IMR-90 (cell line): ENCODE measurements at regions not wholly inside any gene's neighbourhood (a gene's known extent, or its start where the extent isn't known, plus 50 kb on each side); places are given as distances from the start of the nearest gene placed in this dataset.

Experiments used
- ATAC-seq: fragments of 200-7000 bp; cut with Tn5 transposase; 2 replicates; pipeline ENCODE4 v1.9.1; 2020; ENCODE audit warnings: low read depth, mild to moderate bottlenecking, moderate library complexity
- BruUV-seq: library from RNA; stranded (reverse); fragments of 400-500 nt; replicated peaks from 2 replicates; lab custom pipeline; 2021; lab: Mats Ljungman, UMichigan
- CTCF ChIA-PET: fragments of 300-600 bp; formaldehyde crosslinking; extraction: SDS; loops from one replicate; lab custom pipeline; 2021; ENCODE audit warnings: antibody characterized with exemption; lab: Yijun Ruan, JAX
- POLR2A ChIA-PET: fragments of 300-600 bp; sonication (Branson Sonifier 250); formaldehyde crosslinking; loops from one replicate; lab custom pipeline; 2022; ENCODE audit warnings: antibody characterized with exemption; ENCODE audit not compliant: unreplicated experiment; lab: Charles Lee
- DNase-seq: peaks from one replicate; pipeline ENCODE4 v3.0.0; 2013
- H2AFZ ChIP-seq: replicated peaks from 2 replicates; pipeline ENCODE3; 2013; ENCODE audit warnings: low read length, mild to moderate bottlenecking; ENCODE audit not compliant: poor library complexity
- H2AK5ac ChIP-seq: 2 replicates; pipeline ENCODE4 v1.6.1; 2013; ENCODE audit warnings: low read depth, low read length, inconsistent platforms
- H2AK9ac ChIP-seq: replicated peaks from 2 replicates; pipeline ENCODE3; 2013; ENCODE audit warnings: mild to moderate bottlenecking, low read depth, low read length, moderate library complexity; ENCODE audit not compliant: poor library complexity
- H2BK120ac ChIP-seq: 2 replicates; pipeline ENCODE4 v1.6.1; 2013; ENCODE audit warnings: low read depth, low read length, inconsistent platforms
- H2BK15ac ChIP-seq: 3 replicates; pipeline ENCODE4 v1.6.1; 2013; ENCODE audit warnings: low read depth, low read length, inconsistent platforms
- H2BK20ac ChIP-seq: 2 replicates; pipeline ENCODE4 v1.6.1; 2013; ENCODE audit warnings: low read depth, mild to moderate bottlenecking, inconsistent platforms, low read length, moderate library complexity
- H2BK5ac ChIP-seq: 2 replicates; pipeline ENCODE4 v1.6.1; 2013; ENCODE audit warnings: mild to moderate bottlenecking, low read depth, low read length, inconsistent platforms; ENCODE audit not compliant: poor library complexity, severe bottlenecking
- H3K14ac ChIP-seq: replicated peaks from 2 replicates; pipeline ENCODE4 v1.6.1; 2013; ENCODE audit warnings: low read depth, low read length, inconsistent platforms
- H3K18ac ChIP-seq: 2 replicates; pipeline ENCODE4 v1.6.1; 2013; ENCODE audit warnings: low read depth, low read length, control low read depth
- H3K23ac ChIP-seq: 2 replicates; pipeline ENCODE4 v1.6.1; 2013; ENCODE audit warnings: low read depth, low read length, inconsistent platforms
- H3K27ac ChIP-seq: 2 replicates; pipeline ENCODE4 v1.5.1; 2013; ENCODE audit warnings: mild to moderate bottlenecking, control low read depth, low read length; ENCODE audit not compliant: insufficient read depth
- H3K27me3 ChIP-seq: 2 replicates; pipeline ENCODE4 v1.6.1; 2013; ENCODE audit warnings: low read length; ENCODE audit not compliant: control insufficient read depth, insufficient read depth
- H3K36me3 ChIP-seq: 2 replicates; pipeline ENCODE4 v1.6.1; 2013; ENCODE audit warnings: low read length, mixed read lengths; ENCODE audit not compliant: control insufficient read depth, insufficient read depth
- H3K4ac ChIP-seq: 2 replicates; pipeline ENCODE4 v1.6.1; 2013; ENCODE audit warnings: low read depth, low read length, inconsistent platforms
- H3K4me1 ChIP-seq: 2 replicates; pipeline ENCODE4 v1.6.1; 2013; ENCODE audit warnings: low read length, mixed read lengths; ENCODE audit not compliant: control insufficient read depth, insufficient read depth
- H3K4me2 ChIP-seq: 2 replicates; pipeline ENCODE4 v1.6.1; 2013; ENCODE audit warnings: low read depth, mild to moderate bottlenecking, control low read depth, low read length, moderate library complexity
- H3K4me3 ChIP-seq: 2 replicates; pipeline ENCODE4 v1.5.1; 2013; ENCODE audit warnings: low read depth, mild to moderate bottlenecking, control low read depth, low read length, moderate library complexity; ENCODE audit not compliant: insufficient read depth
- H3K56ac ChIP-seq: 2 replicates; pipeline ENCODE4 v1.6.1; 2013; ENCODE audit warnings: low read length, inconsistent platforms; ENCODE audit not compliant: insufficient read depth; ENCODE audit errors: extremely low read depth
- H3K79me1 ChIP-seq, 2 experiments: 2 replicates each; pipeline ENCODE4 v1.6.1; 2013; ENCODE audit warnings: low read length in 2 of 2, inconsistent platforms in 1 of 2, low read depth in 1 of 2
- H3K9ac ChIP-seq: 2 replicates; pipeline ENCODE4 v1.6.1; 2013; ENCODE audit warnings: low read depth, low read length, control low read depth
- H3K9me1 ChIP-seq: 2 replicates; pipeline ENCODE4 v1.6.1; 2013; ENCODE audit warnings: low read length, inconsistent platforms; ENCODE audit not compliant: insufficient read depth
- H3K9me3 ChIP-seq: 2 replicates; pipeline ENCODE4 v1.6.1; 2013; ENCODE audit warnings: low read length; ENCODE audit not compliant: control insufficient read depth, insufficient read depth
- H4K20me1 ChIP-seq: 2 replicates; pipeline ENCODE4 v1.6.1; 2013; ENCODE audit warnings: low read length, inconsistent platforms; ENCODE audit not compliant: insufficient read depth
- H4K5ac ChIP-seq: 2 replicates; pipeline ENCODE4 v1.6.1; 2013; ENCODE audit warnings: mild to moderate bottlenecking, low read depth, low read length, control low read depth
- H4K8ac ChIP-seq, 2 experiments: 2 replicates each; pipeline ENCODE4 v1.6.1; 2013; ENCODE audit warnings: low read depth in 2 of 2, low read length in 2 of 2, control low read depth in 1 of 2, inconsistent platforms in 1 of 2
- H4K91ac ChIP-seq: 2 replicates; pipeline ENCODE4 v1.6.1; 2013; ENCODE audit warnings: low read depth, low read length, inconsistent platforms; ENCODE audit not compliant: insufficient read depth
- BHLHE40 ChIP-seq: fragments of 150-350 bp; IDR thresholded peaks from 2 replicates; pipeline ENCODE4 v1.6.1; 2016; ENCODE audit warnings: mild to moderate bottlenecking, low read depth, low read length
- CEBPB ChIP-seq: IDR thresholded peaks from 2 replicates; pipeline ENCODE4 v1.6.1; 2012; ENCODE audit warnings: low read depth, low read length, improper control_type of control experiment
- CHD1 ChIP-seq: IDR thresholded peaks from 2 replicates; pipeline ENCODE4 v1.6.1; 2012; ENCODE audit warnings: low read depth, low read length, improper control_type of control experiment
- FOS ChIP-seq: fragments of 150-350 bp; IDR thresholded peaks from 2 replicates; pipeline ENCODE4 v1.6.1; 2016; ENCODE audit warnings: low read depth, low read length
- MAFK ChIP-seq: IDR thresholded peaks from 2 replicates; pipeline ENCODE4 v1.6.1; 2012; ENCODE audit warnings: low read depth, low read length, improper control_type of control experiment
- MAZ ChIP-seq: IDR thresholded peaks from 2 replicates; pipeline ENCODE4 v1.6.1; 2012; ENCODE audit warnings: low read depth, mild to moderate bottlenecking, low read length, improper control_type of control experiment, moderate library complexity, borderline replicate concordance
- MXI1 ChIP-seq: IDR thresholded peaks from 2 replicates; pipeline ENCODE4 v1.6.1; 2012; ENCODE audit warnings: low read depth, mild to moderate bottlenecking, low read length, moderate library complexity, borderline replicate concordance
- NFE2L2 ChIP-seq: fragments of 150-350 bp; IDR thresholded peaks from 2 replicates; pipeline ENCODE4 v1.6.1; 2016; ENCODE audit warnings: low read depth, mild to moderate bottlenecking, low read length
- POLR2A ChIP-seq: IDR thresholded peaks from 2 replicates; pipeline ENCODE4 v1.6.1; 2012; ENCODE audit warnings: mild to moderate bottlenecking, low read depth, low read length
- RAD21 ChIP-seq: IDR thresholded peaks from 2 replicates; pipeline ENCODE4 v1.6.1; 2012; ENCODE audit warnings: low read length, improper control_type of control experiment
- RCOR1 ChIP-seq: IDR thresholded peaks from 2 replicates; pipeline ENCODE4 v1.6.1; 2012; ENCODE audit warnings: mild to moderate bottlenecking, low read length, improper control_type of control experiment; ENCODE audit not compliant: insufficient replicate concordance
- RFX5 ChIP-seq: IDR thresholded peaks from 2 replicates; pipeline ENCODE4 v1.8.0; 2012; ENCODE audit warnings: low read depth, mild to moderate bottlenecking, low read length, moderate library complexity
- SMC3 ChIP-seq: fragments of 150-350 bp; IDR thresholded peaks from 2 replicates; pipeline ENCODE4 v1.6.1; 2016; ENCODE audit warnings: low read depth, mild to moderate bottlenecking, antibody characterized with exemption, low read length, moderate library complexity
- WGBS, 2 experiments: methylation state at CpG; one replicate each; pipeline versions ENCODE4 v1.1.5 to v1.1.7; 2013; ENCODE audit warnings: missing lambda C conversion rate in 2 of 2; ENCODE audit not compliant: insufficient read length in 1 of 2; ENCODE audit errors: extremely low coverage in 2 of 2; 5-methylcytosine and 5-hydroxymethylcytosine counted together
- dilution Hi-C: fragments of 300-500 bp; cut with HindIII; formaldehyde crosslinking; loops from one replicate; pipeline ENCODE4 v1.14.3; 2018; ENCODE audit warnings: low sequenced_read_pairs; ENCODE audit not compliant: unreplicated experiment
- in situ Hi-C: fragments of 300-500 bp; cut with MboI; formaldehyde crosslinking; loops from 3 replicates; pipeline ENCODE4 v1.14.3; 2019; ENCODE audit warnings: low sequenced_read_pairs, inconsistent platforms, mixed read lengths
- intact Hi-C: fragments of 100-400 bp; cut with micrococcal nuclease; formaldehyde crosslinking; loops from 2 replicates; pipeline ENCODE4 v1.10.0; 2022
- TF ChIP-seq, protein P1 (sequence below): fragments of 150-350 bp; IDR thresholded peaks from 2 replicates; pipeline ENCODE4 v1.6.1; 2016; ENCODE audit warnings: low read depth, mild to moderate bottlenecking, low read length, moderate library complexity, borderline replicate concordance
- TF ChIP-seq, protein P2 (sequence below): fragments of 150-350 bp; IDR thresholded peaks from 2 replicates; pipeline ENCODE4 v1.6.1; 2017; ENCODE audit warnings: mild to moderate bottlenecking, antibody characterized with exemption, low read length, low read depth
- TF ChIP-seq, protein P3 (sequence below): conservative IDR thresholded peaks from 2 replicates; pipeline ENCODE4 v1.5.1; 2012; ENCODE audit warnings: mild to moderate bottlenecking, low read depth, low read length, improper control_type of control experiment

DNA sequence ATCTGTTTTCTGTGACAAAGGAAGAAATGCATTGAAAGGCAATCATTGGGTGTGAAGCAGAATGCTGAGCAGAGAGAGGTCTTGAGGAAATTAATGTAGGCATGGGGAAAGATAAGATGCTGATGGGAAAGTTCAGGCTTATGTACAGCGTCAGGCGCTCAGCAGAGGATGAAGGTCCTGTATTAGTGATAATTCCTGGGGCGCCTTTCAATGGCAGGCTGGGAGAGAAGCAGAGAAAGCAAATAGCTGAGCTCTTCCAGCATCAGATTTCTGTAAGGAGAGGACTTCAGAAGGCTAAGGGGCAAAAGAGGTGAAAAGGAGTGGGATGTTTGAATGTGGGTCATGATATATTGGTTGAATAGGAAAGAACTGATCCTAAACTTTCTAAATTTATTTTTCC lies 129.8 kb downstream of the HNMT start:
- peaks cover 4% of the 10 kb centered on the region for H3K27me3 ChIP-seq
- intact Hi-C loops (loop anchor here (5.0 kb wide), 1 partner anchor 693 kb away; no protein-coding TSS in a partner anchor), in situ Hi-C loops (loop anchor here (10.0 kb wide), 2 partner anchors 149 to 179 kb away; no protein-coding TSS in a partner anchor), dilution Hi-C loops (no loop called here)
- H3K79me1 ChIP-seq, result no peaks in the 10 kb centered on the region
- CTCF ChIA-PET, result no interaction called here
- ATAC-seq (no peak), DNase-seq (no peak)
- H2AFZ ChIP-seq, result no peak overlapping the region
- H2AK5ac ChIP-seq, result no peak overlapping the region
- no peak overlapping the region for H2BK5ac ChIP-seq
- H3K4me2 ChIP-seq, result no peak overlapping the region
- H3K4ac ChIP-seq, result no peak overlapping the region
- H4K91ac ChIP-seq, result no peak overlapping the region
- 60% methylated on average over 1 of the region's 3 CpGs; no CpG with 5 or more reads in 1 of the 2 experiments for WGBS, 2 experiments
- no peaks in the 10 kb centered on the region for H3K4me1 ChIP-seq
- no peak overlapping the region for H3K18ac ChIP-seq
- no peak overlapping the region for H3K23ac ChIP-seq
- H3K9ac ChIP-seq, result no peak overlapping the region
- no peak overlapping the region for H3K56ac ChIP-seq
- no peak overlapping the region for H3K14ac ChIP-seq
- POLR2A ChIA-PET, result interaction anchor here (0.6 kb wide), 1 partner anchor 121 kb away, joined by 29 read pairs; no protein-coding TSS in a partner anchor
- no TSS peak for BruUV-seq
- no peak overlapping the region for H3K27ac ChIP-seq
- H4K5ac ChIP-seq, result no peak overlapping the region
- H2BK120ac ChIP-seq, result no peak overlapping the region
- H2BK20ac ChIP-seq, result no peak overlapping the region
- no peaks in the 10 kb centered on the region for H3K9me3 ChIP-seq
- no peak overlapping the region for H3K4me3 ChIP-seq
- H4K8ac ChIP-seq, result no peak overlapping the region
- no peaks in the 10 kb centered on the region for H4K20me1 ChIP-seq
- H2AK9ac ChIP-seq, result no peak overlapping the region
- TF ChIP-seq POLR2A (no peak), MXI1 (no peak), MAFK (no peak), FOS (no peak), NFE2L2 (no peak), RCOR1 (no peak), CEBPB (no peak), SMC3 (no peak), BHLHE40 (no peak), RFX5 (no peak), CHD1 (no peak), RAD21 (no peak), MAZ (no peak)
- TF ChIP-seq, protein P1, sequence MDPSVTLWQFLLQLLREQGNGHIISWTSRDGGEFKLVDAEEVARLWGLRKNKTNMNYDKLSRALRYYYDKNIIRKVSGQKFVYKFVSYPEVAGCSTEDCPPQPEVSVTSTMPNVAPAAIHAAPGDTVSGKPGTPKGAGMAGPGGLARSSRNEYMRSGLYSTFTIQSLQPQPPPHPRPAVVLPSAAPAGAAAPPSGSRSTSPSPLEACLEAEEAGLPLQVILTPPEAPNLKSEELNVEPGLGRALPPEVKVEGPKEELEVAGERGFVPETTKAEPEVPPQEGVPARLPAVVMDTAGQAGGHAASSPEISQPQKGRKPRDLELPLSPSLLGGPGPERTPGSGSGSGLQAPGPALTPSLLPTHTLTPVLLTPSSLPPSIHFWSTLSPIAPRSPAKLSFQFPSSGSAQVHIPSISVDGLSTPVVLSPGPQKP, result no peak
- TF ChIP-seq, protein P2, sequence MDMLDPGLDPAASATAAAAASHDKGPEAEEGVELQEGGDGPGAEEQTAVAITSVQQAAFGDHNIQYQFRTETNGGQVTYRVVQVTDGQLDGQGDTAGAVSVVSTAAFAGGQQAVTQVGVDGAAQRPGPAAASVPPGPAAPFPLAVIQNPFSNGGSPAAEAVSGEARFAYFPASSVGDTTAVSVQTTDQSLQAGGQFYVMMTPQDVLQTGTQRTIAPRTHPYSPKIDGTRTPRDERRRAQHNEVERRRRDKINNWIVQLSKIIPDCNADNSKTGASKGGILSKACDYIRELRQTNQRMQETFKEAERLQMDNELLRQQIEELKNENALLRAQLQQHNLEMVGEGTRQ, result no peak
- TF ChIP-seq, protein P3, sequence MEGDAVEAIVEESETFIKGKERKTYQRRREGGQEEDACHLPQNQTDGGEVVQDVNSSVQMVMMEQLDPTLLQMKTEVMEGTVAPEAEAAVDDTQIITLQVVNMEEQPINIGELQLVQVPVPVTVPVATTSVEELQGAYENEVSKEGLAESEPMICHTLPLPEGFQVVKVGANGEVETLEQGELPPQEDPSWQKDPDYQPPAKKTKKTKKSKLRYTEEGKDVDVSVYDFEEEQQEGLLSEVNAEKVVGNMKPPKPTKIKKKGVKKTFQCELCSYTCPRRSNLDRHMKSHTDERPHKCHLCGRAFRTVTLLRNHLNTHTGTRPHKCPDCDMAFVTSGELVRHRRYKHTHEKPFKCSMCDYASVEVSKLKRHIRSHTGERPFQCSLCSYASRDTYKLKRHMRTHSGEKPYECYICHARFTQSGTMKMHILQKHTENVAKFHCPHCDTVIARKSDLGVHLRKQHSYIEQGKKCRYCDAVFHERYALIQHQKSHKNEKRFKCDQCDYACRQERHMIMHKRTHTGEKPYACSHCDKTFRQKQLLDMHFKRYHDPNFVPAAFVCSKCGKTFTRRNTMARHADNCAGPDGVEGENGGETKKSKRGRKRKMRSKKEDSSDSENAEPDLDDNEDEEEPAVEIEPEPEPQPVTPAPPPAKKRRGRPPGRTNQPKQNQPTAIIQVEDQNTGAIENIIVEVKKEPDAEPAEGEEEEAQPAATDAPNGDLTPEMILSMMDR, result no peak
- no peak overlapping the region for H2BK15ac ChIP-seq
- H3K9me1 ChIP-seq, result no peaks in the 10 kb centered on the region
- H3K36me3 ChIP-seq, result no peaks in the 10 kb centered on the region
